ENCODE measurements at regions not wholly inside any gene's neighbourhood (a gene's known extent, or its start where the extent isn't known, plus 50 kb on each side); places are given as distances from the start of the nearest gene placed in this dataset.

- no peak for TF ChIP-seq SMC3 (IDR thresholded peaks at IDR 0.05; ENCODE audit: low read depth, low read length)
Measured at GRCh38 chr4:28360681-28361080, 1500.0 kb downstream of the STIM2 start (continued).

- ChIA-PET POLR2A (no interaction called here), CTCF (no interaction called here)
- H3K27ac ChIP-seq (ENCODE audit: low read depth in 2 of 2, low read length in 1 of 2) = no peak overlapping the region
- no peaks in the 10 kb centered on the region for H3K36me3 ChIP-seq (replicated peaks in 1 of 2; ENCODE audit: control insufficient read depth in 1 of 2, insufficient read depth in 2 of 2, low read length in 1 of 2)
- H2AFZ ChIP-seq (ENCODE audit: low read depth) = no peak overlapping the region
- DNase-seq = no peak
- H3K9me2 ChIP-seq = no peaks in the 10 kb centered on the region
- 20% methylated on average over 4 of the region's 4 CpGs for WGBS (ENCODE audit: low lambda C conversion rate)
- TF ChIP-seq USF1 (IDR thresholded peaks at IDR 0.05; ENCODE audit: borderline replicate concordance, low read depth) (no peak), NRF1 (IDR thresholded peaks at IDR 0.05; ENCODE audit: low read depth, low read length) (no peak), IRF3 (IDR thresholded peaks at IDR 0.05; ENCODE audit: low read depth, low read length) (no peak), TEAD4 (IDR thresholded peaks at IDR 0.05; ENCODE audit: borderline replicate concordance, insufficient read depth) (no peak), MAX (IDR thresholded peaks at IDR 0.05; ENCODE audit: low read depth) (no peak), RXRA (IDR thresholded peaks at IDR 0.05; ENCODE audit: borderline replicate concordance, low read depth) (no peak), EP300 (IDR thresholded peaks at IDR 0.05; ENCODE audit: borderline replicate concordance in 1 of 2, low read depth in 1 of 2, low read length in 1 of 2) (no peak), ZBTB33 (IDR thresholded peaks at IDR 0.05; ENCODE audit: borderline replicate concordance, low read depth) (no peak), USF2 (IDR thresholded peaks at IDR 0.05; ENCODE audit: borderline replicate concordance, low read depth, low read length) (no peak), FOXM1 (IDR thresholded peaks at IDR 0.05; ENCODE audit: low read depth) (no peak), GATA2 (CRISPR knock-in tag; IDR thresholded peaks at IDR 0.05) (no peak), SIN3A (IDR thresholded peaks at IDR 0.05; ENCODE audit: borderline replicate concordance, low read depth, low read length) (no peak), MEF2A (IDR thresholded peaks at IDR 0.05; ENCODE audit: borderline replicate concordance, low read depth) (no peak), CTCF (IDR thresholded peaks at IDR 0.05) (no peak), GABPA (IDR thresholded peaks at IDR 0.05; ENCODE audit: low read depth) (no peak)
- H3K4me3 ChIP-seq (ENCODE audit: low read depth in 2 of 2, low read length in 1 of 2) = no peak overlapping the region
- H4K20me1 ChIP-seq (ENCODE audit: insufficient read depth) = no peaks in the 10 kb centered on the region
- H3K9ac ChIP-seq = no peak overlapping the region
- no peak overlapping the region for H3K4me2 ChIP-seq
- no peaks in the 10 kb centered on the region for H3F3A ChIP-seq (replicated peaks; ENCODE audit: insufficient read depth)
- no peaks in the 10 kb centered on the region for H3K9me3 ChIP-seq
- no peaks in the 10 kb centered on the region for H3K27me3 ChIP-seq (ENCODE audit: insufficient read depth)
- H3K79me2 ChIP-seq (ENCODE audit: insufficient read depth) = no peaks in the 10 kb centered on the region
- no peaks in the 10 kb centered on the region; a peak in 1 of 4 replicates for H3K4me1 ChIP-seq (ENCODE audit: control insufficient read depth in 1 of 2, insufficient read depth in 2 of 2, low read depth in 1 of 2, low read length in 1 of 2)
Measured at GRCh38 chr4:28362169-28362568, 1501.5 kb downstream of the STIM2 start.

Measured in SK-N-SH (cell line).